NCI-H1092 treated with DMSO at 0.1 percent for 48 hours (cell line): ENCODE measurements at regions not wholly inside any gene's neighbourhood (a gene's known extent, or its start where the extent isn't known, plus 50 kb on each side); places are given as distances from the start of the nearest gene placed in this dataset.
A peak's percentile ranks its signal among the peaks of the same experiment; 100 is the strongest.

Experiments
- DNase-seq: peaks from one replicate; lab custom pipeline; 2025; lab: John Stamatoyannopoulos, UW

DNA sequence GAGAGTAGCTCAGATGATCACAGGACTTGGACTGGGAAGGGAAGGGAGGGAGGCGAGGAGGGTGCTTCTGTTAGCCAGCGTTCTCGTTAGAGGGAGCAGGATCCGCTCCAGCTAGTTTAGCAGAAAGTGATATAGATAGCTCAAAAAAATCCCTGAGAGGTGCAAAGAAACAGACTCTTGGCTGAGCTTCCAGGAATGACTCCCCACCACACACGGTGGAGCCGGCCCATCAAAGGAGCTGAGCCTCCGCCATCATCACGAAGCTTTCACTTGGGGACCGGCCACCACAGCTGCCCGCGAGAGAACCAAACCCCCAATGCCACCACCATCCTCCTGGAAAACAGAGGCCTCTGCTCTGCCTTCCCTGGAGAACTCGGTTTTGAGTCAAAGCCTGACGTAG is 124.6 kb upstream of the BCL2L14 start:
- DNase-seq, result no peak

DNA sequence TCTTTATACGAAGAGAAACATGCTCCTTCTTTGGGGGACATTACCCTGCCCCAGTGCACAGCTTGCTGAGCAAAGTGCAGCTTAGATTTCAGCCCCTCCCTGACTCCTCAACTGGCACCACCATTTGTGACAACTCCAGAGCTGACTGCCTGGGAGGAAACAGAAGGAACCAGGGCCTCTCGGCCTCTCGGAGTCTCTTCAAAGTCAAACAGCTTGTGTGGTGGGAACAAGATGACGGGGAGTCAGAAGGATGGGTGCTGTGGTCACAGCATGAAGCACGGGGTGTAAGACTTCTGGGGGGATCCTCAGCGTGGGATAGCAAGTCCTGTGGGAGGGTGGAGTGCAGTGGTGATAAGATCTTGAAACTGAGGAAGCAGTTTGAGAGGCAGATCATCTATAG is 123.5 kb upstream of the BCL2L14 start:
- DNase-seq, result no peak

DNA sequence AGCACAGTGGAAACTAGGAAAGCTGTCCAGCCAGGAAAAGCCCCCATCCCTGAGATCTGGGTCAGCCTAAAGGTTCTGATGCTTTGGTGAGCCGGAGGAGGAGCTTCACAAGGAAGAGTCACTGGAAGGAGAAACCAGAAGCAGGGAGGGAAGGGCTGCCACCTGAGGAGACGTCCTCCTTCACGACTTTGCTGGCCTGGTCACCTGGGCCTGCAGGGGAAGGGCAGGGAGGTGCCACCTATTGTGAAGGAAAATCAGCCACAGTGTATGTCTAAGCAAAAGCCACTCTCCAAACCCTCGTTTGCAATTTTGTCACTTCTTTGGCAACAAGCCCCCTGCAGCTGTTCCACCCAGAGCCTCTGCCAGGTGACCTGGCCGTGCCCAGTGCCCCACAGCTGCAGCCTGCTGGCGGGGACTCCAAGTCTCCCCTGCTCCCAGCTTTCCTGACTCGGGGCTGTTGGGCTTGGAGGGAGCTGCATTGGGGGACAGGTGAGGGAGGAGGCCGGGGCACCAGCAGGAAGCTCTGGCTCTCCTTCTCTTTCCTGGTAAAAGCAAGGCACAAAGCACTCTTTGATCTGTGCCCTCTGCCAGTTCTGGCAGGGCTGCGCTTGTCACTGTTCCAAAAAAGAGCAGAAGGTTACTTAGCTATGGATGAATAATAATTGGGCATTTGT is 120.9 kb upstream of the BCL2L14 start:
- DNase-seq, result peak; percentile 94

DNA sequence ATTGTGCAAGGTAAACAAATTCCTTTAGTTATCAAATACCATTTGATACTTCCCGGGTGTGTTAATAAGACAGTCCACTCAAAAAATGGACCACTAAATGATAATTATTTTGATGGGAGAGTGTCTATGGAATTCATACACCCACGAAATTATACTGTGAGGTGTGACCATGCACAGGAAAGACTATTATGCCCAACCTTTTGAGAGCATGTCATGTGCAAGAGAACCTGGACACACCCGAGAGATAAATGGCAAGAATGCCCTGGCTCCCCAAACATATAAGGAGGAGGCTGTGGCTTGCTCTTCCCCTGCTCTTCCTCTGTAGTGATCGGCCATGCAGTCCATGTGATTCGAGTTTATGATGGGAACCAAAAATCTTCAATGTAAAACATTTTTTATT is 119.5 kb upstream of the BCL2L14 start:
- DNase-seq, result no peak

DNA sequence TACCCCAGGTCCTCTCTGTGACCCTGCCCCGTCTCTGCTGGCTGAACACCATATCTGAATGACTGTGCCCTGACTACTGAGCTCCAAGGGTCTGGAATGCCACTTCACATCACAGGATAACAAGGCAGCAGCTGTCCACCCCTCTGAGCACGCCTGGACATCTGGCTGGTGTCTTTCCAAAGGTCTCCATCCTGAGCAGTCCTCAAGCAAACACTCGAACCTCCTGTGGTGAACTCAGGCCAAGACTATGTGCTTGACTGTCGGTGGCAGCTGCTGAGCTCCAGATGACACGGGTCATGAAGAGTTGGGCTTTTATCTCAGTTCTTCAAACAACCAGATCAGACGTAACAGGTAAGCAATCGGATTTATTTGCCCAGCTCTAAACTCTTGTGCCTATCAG is 117.2 kb upstream of the BCL2L14 start:
- peak; percentile 94 for DNase-seq

DNA sequence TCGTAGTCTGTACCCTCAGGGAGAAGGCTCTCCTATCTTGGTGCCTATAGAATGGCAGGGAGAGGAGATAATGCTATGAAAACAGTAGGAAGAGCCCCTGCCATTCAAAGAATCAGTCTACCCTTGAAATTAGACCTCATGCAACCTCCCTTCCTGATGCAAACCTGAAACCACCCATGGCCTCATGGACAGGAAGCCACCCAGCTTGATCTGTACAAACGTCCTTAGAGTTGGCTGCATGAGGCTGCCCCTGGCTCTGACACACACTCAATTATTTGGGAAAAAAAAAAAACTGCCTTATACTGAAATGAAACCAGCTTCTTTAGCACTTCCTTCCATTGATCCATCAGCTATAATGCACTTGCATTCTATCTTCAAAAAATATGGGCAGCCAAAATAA is 116.6 kb upstream of the BCL2L14 start:
- peak; percentile 53 for DNase-seq

DNA sequence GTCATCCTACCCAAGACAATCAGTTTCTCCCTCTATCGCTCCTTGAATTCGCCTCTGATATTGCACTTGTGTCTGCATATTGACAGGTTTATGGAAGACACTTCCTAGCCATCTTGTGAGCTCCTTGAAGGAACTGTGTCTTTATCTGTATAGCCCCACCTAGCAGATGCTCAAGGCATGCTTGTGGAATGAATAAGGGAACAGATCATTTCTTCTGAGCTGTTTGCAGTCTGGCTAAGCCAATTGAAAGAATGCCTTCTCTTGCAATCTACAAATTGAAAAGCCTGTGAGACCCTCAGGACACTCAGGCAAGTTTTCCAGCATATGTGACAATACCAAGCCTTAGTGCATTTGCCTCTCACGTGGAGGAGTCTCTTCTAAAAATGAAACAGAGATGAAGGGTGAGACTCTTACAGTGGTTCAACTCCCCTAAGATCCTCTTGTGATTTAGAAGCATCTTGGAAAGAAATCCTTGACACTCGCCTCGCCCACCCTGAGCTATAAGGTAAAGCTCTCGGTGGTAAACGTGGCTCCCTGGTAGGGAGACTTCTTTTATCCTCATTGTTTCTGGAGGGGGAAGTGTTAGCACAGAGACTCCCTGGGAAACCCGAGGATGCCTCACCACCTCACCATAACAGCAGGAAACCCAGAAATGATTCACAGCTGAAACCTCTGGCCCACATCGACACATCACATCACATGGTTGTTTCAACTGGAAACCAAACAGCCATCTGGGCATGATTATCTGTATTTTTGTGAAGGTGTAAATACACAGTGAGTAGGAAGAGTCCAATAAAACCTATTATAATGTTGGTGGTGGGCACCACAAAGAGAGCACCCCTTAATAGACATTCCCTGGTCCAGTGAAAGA is 112.3 kb upstream of the BCL2L14 start:
- DNase-seq, result no peak

DNA sequence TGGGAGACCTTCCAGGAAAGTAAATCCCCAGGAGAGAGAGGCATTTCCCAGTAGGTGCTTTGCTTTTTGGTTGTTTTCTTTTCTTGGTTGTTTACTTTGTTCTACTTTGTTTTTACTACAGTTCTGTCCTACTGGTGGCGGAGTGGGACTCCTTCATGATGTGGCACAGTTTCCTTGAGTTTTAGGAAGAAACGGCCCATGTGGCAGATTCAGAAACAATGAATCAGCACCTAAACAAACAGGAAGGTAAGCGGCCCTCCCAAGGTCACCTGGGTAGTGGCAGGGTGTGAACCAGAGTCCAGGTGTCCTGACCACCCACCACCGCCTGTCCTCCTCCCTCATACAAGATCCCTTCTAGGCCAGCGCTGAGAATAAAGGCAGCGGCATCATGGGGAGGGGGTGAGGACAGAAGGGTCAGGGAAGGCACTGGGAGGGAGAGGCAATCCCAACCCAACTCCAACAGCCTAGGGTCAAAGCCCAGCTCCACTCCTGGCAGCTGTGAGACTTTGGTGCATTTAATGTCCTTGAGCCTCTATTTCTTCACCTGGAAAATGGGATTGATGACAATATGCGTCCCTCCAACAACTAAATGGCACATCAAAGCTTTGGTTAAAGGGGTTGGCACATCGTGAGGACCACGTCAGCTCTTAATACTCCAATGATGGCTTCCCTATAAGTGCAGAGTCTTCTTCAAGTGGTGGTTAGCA is 111.5 kb upstream of the BCL2L14 start:
- no peak for DNase-seq

DNA sequence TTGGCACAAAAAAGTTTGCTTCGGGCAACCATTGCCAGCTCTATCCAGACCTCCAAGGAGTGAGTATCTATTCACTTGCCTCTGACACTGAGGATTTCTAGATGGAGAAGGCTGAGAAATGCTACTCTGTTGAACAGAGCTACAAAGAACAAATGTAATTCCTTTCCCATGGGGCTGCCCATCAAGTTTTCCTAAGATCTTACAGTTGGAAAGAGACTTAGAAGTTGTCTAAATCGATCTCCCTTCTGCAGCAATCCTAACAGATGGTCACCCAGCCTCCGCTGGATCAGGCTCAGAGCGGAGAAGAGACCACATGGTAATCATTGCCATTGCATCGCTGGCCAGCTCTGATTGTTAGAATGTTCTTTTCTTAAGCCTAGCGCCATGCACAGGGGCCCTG is 110.1 kb upstream of the BCL2L14 start:
- no peak for DNase-seq

DNA sequence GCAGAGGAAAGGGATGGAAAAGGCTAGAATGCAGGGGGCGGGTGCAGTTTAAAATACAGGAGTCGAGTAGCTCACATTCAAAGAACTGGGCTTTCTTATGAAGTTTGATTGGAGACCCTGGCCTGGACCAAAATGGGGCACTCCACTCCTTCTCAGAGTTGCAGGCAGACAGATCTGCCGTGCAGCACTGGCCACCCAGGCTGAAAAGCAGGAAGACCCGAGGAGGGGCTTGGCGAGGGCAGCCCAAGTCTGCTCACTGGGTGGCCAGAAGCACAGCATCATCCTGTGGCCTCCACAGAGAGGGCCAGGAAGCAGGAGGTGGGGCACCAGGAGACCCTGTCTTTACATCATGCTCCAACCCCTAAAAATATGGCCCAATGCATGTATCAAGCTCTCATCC is 109.1 kb upstream of the BCL2L14 start:
- DNase-seq, result no peak

DNA sequence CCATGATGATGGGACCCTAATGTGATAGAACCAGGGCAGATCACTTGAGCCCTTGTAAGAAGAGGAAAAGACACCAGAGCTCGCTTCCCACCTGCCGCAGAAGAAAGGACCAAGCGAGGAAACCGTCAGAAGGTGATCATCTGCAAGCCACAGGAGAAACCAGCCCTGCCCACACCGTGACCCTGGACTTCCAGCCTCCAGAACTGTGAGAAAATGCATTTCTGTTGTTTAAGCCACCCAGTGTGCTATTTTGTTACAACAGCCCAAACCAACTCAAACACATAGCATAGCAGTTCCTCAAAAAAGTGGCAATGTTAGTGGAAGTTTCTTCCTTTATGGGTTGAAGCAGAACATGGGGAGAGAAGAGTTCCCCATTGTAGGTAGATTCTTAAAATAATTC is 107.9 kb upstream of the BCL2L14 start:
- DNase-seq, result no peak

DNA sequence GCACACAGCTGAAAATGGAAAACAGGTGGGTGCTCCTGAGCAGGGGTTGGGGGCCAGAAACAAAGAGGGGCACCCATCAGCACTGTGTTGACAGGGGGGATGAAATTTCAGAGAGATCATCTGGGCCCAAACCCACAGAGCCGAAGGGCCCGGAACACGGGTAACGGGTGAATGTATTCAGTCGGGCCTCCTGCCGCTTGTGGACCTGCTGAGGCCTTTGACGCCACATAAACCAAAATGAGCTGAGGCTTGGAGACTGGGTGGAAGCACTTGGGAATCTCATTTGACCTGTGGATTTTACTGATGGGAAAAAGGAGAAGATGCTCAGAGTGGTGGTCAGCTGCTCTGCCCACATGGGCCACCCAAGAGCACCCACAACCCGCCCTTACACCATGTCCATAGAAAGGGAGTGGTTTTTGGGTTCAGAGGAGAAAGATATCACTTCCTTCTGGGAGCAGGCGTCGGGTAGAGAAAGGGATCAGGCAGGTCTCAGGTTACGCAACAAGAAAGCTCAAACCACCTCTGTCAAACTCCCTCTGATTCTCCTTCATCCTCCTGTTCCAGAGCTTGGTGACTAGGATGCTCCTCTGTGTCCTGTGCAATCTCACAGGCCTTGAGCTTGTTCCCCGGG is 106.8 kb upstream of the BCL2L14 start:
- no peak for DNase-seq

DNA sequence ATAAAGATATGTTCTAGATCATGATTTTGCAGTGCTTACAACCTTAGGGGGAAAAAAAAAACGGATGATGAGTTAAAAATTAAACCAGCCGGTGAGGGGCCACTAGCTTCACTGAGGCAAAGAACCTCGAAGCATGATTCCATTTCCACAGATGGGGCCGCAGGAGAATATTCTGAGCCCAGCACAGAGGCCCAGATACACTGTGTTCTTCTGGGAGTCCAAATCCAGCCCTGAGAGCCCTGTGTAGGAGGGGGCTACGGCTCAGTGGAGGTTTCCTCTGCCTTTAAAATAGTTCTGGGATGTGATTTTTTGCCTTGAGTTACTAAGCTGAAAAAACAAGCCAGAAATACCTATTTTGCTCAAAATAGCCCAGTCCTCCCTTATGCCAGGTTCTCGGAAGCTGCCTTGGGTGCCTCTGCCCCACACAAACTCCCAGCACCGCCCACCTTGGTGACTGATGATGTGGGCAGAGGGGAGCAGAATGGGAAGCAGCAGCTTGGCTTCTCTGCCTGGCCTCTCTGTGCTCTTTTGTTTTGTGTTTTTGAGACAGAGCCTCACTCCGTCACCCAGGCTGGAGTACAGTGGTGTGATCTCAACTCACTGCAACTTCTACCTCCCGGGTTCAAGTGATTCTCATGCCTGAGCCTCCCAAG is 105.4 kb upstream of the BCL2L14 start:
- no peak for DNase-seq

DNA sequence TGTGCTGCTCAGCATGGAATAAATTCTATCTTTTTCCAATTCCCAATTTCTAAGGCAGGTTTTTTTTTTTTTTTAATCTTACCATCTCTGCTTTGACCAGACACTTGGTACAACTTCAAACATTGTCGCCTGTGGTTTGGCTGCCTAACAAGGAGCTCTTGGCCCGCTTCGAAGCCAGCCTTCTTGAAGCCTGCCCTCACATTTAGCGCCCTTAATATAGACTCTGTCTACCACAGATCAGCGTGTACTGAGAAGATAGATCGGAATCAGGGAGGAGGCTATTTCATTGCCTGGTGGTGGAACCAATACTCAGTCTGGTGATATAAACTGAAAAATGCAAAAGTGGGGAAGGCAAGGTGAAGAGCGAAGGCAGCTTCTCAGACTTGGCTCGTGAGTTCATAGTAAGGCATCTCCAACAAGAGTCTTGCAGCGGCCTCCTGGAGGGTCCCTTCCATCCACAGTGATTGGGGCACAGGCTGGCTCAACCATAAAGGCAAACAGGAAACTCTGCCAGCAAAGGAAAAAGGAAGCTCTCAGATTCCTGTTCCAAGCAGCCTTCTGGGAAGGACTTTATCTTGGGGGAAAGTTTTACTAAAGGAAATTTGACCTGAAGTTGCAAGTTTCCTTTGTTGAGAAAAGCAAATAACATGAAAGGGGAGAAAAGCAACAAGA is 103.2 kb upstream of the BCL2L14 start:
- DNase-seq, result no peak

DNA sequence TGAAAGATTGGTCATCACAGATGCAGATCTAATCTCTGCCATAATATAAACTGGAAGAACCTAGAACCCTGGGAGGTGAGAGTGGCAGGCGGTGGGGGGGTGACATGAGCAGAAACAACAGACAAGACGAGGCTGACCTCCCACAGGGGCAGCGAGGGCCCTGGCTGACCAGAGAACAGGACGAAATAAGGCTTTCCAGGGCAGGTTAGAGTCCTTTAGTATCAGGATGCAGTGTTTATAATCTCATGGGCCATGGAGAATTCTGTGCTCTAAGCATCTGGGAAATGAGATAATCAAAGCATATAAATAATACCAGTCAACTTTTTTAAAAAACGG is 102.7 kb upstream of the BCL2L14 start:
- no peak for DNase-seq

DNA sequence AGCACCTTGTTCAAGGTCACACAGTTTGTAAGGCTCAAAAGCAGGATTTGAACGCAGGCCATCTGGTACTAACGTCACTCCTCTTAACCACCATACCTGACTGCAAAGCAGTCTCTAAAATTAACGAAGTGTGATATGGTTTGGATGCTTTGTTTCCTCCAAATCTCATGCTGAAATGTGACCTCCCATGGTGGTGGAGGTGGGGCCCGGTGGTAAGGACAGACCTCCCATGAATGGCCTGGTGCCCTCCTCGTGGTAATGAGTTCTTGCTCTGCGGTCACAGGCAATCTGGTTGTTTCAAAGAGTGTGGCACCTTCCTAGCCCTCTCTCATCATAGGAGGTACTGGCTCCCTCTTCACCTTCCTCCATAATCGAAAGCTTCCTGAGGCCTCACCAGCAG is 102.2 kb upstream of the BCL2L14 start:
- no peak for DNase-seq

DNA sequence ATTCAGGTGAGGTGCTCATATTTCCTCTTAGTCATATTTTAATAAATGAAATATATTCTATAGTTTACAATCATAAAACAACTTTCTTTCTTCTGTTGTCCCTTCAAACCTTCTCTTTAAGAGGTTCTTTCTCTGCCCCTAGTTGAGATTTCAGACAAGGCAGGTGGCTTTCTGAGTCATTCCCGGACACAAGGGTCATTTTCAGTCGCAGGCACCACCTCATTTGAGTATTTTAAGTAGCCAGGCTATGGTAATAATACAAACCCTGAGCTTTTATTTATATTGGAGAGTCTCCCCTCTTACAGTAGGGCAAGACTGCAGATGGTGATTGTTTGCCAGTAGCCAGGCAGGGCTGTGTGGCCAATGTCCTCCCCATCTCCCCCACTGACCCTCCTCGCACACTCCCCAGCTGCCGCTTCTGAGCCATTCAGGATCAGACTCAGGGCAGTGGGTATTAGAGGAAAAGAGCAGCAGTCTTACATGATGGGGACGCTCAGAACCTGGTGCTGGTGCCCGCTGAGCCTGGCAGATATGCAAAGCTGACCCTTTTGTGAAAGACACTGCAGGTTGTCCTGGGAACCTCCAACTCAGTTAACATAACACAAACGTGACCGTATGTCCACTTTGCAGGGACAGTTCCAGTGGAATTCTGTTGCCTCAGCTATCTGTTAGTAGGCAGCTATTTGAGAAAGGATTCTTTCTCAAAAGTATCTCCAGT is 101.1 kb upstream of the BCL2L14 start:
- peak; percentile 40 for DNase-seq

DNA sequence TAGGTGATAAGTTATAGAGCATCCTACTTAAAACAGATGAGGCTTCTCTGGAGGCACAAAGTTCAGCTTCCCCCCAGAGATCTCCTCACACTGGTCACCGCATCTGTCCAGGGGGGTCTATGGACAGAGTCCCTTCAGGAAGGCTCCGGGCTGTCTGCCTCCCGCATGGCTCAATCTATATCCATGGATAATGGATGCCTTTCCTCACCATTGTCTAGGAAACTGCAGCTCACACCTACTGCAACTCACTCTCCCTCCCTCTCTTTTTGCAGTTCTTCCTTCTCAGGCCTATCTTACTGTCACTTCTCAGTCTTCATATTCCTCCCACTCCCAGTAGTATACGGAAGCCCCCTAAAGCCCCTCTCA is 100.6 kb upstream of the BCL2L14 start:
- no peak for DNase-seq

DNA sequence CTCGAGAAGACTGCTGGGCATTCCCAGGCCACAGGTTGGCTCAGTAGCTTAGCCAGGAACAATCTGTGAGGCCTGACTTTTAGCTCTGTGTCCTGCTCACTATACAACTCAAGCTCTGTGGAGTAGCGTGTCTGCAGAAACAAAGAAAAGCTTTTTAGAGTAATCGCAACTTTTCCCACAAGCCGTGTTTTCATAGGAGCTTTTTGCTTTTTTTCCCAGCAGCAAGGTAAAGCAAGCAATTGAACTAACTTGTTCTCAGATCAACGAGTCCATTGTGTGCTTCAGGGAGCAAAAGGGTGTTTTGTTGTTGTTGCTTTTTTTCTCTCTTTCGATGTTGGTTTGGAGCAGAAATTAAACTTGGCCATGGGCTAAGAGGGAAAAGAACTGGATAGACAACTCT is 97.3 kb upstream of the BCL2L14 start:
- no peak for DNase-seq

DNA sequence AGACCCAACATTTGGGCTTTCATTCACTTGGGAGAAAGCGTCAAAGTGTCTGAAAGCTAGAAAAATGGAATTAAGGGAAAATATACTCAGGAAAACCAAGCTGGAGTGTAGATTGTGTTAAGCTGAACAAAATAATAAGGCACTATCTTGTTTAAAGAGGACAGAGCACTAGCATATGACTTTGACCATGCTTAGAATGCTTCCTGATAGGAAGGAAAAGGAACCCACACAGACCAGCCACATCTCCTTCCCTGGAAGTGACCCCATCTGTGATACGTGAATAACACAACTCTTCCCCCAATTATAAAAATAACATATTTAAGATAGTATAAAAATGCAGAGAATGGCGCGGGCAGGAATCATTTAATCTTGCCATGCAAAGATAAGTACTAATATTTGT is 94.7 kb upstream of the BCL2L14 start:
- DNase-seq, result no peak
